KMS-11 (cell line): ENCODE measurements at regions not wholly inside any gene's neighbourhood (a gene's known extent, or its start where the extent isn't known, plus 50 kb on each side); places are given as distances from the start of the nearest gene placed in this dataset.
A peak's percentile ranks its signal among the peaks of the same experiment; 100 is the strongest.

ENCODE experiments used
- H2AFZ ChIP-seq: fragments of 200-600 bp; sonication (generic); 2 replicates; pipeline ENCODE4 v1.6.1; 2016; ENCODE audit warnings: antibody characterized with exemption, mixed run types, low read depth
- H3K27ac ChIP-seq: fragments of 200-600 bp; sonication (generic); 2 replicates; pipeline ENCODE4 v1.6.1; 2016; ENCODE audit warnings: mild to moderate bottlenecking, mixed run types
- H3K27me3 ChIP-seq: fragments of 200-600 bp; sonication (generic); 2 replicates; pipeline ENCODE4 v1.6.1; 2017; ENCODE audit warnings: mild to moderate bottlenecking, low read depth, mixed run types, moderate library complexity; ENCODE audit not compliant: insufficient read depth
- H3K36me3 ChIP-seq: fragments of 200-600 bp; sonication (generic); 2 replicates; pipeline ENCODE4 v1.6.1; 2017; ENCODE audit warnings: mild to moderate bottlenecking, mixed run types; ENCODE audit not compliant: insufficient read depth
- H3K4me1 ChIP-seq: fragments of 200-600 bp; sonication (generic); 2 replicates; pipeline ENCODE4 v1.6.1; 2016; ENCODE audit warnings: mild to moderate bottlenecking, low read depth, mixed run types; ENCODE audit not compliant: poor library complexity, severe bottlenecking
- H3K4me2 ChIP-seq: fragments of 200-600 bp; sonication (generic); 2 replicates; pipeline ENCODE4 v1.7.0; 2016; ENCODE audit warnings: mild to moderate bottlenecking, mixed run types
- H3K4me3 ChIP-seq: fragments of 200-600 bp; sonication (generic); IDR thresholded peaks from 2 replicates; pipeline ENCODE4 v1.6.1; 2017; ENCODE audit warnings: low read depth, low read length, mixed read lengths; ENCODE audit not compliant: insufficient read depth
- H3K79me2 ChIP-seq: fragments of 200-600 bp; sonication (generic); 2 replicates; pipeline ENCODE4 v1.6.1; 2016; ENCODE audit warnings: low read depth, mixed run types; ENCODE audit not compliant: insufficient read depth
- H3K9ac ChIP-seq: fragments of 200-600 bp; sonication (generic); 2 replicates; pipeline ENCODE4 v1.6.1; 2016; ENCODE audit warnings: mild to moderate bottlenecking, mixed run types
- H4K20me1 ChIP-seq: fragments of 200-600 bp; sonication (generic); 2 replicates; pipeline ENCODE4 v1.6.1; 2016; ENCODE audit warnings: mild to moderate bottlenecking, mixed run types; ENCODE audit not compliant: insufficient read depth
- TF ChIP-seq, protein P1 (sequence below): fragments of 200-600 bp; sonication (generic); conservative IDR thresholded peaks from 2 replicates; pipeline ENCODE4 v1.6.1; 2017; ENCODE audit warnings: low read depth, mild to moderate bottlenecking, antibody characterized with exemption, low read length, moderate library complexity, mixed read lengths

DNA sequence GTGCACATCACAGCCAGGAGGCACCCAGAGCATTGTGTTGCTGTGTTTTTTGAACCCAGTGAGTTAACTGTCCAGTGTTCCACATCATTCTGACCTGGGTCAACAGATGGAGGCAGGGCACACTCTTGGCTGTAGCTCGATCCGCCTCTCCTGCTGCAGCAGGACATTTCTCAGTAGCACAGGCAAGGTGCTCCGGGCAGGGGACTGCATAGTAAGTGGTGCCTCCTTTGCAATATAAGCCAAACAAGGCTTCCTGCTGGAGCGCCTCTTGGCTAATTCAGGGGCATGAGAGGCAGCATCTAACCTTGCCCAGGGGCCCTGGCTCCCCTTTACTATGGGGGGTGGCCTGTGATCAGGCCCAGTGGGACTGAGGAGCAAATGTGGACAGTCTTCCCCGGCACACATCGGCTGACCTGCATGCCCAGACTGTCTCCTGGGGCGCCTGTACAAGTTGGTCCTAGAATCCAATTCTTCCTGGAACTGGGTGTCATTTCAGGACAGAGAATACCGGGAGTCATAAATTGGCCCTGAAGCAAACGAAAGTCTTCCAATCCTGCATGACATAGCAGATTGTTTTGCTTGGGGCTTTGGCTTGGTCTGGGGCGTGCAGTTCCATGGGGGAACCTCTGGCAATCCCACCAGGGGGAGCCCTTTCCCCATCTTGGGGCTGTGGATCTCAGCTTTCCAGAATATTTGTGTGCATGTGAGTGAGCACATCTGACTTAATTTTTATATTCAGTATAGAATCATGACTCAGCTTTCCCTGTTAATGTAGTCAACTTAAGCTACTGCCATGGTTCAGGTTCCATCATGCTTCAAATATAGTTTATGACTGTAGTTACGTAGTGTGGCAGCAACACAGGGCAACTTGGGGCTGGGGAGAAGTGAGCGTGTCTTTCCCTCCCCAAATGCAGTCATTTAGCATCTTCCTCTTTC, 56.0 kb upstream of the DDR1 start:
- no peaks in the 10 kb centered on the region for H4K20me1 ChIP-seq
- no peak overlapping the region; the same call in 1 of the 2 replicates for H3K9ac ChIP-seq
- H3K27me3 ChIP-seq = no peaks in the 10 kb centered on the region
- H3K4me3 ChIP-seq = no peak overlapping the region
- peaks cover 6% of the 10 kb centered on the region for H3K4me1 ChIP-seq
- TF ChIP-seq, protein P1, sequence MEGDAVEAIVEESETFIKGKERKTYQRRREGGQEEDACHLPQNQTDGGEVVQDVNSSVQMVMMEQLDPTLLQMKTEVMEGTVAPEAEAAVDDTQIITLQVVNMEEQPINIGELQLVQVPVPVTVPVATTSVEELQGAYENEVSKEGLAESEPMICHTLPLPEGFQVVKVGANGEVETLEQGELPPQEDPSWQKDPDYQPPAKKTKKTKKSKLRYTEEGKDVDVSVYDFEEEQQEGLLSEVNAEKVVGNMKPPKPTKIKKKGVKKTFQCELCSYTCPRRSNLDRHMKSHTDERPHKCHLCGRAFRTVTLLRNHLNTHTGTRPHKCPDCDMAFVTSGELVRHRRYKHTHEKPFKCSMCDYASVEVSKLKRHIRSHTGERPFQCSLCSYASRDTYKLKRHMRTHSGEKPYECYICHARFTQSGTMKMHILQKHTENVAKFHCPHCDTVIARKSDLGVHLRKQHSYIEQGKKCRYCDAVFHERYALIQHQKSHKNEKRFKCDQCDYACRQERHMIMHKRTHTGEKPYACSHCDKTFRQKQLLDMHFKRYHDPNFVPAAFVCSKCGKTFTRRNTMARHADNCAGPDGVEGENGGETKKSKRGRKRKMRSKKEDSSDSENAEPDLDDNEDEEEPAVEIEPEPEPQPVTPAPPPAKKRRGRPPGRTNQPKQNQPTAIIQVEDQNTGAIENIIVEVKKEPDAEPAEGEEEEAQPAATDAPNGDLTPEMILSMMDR = peak; percentile 91
- no peaks in the 10 kb centered on the region for H3K36me3 ChIP-seq
- H3K79me2 ChIP-seq = no peaks in the 10 kb centered on the region
- H2AFZ ChIP-seq = peak overlapping the region; percentile 39; the same call in 1 of the 2 replicates
- H3K4me2 ChIP-seq = no peak overlapping the region
- H3K27ac ChIP-seq = no peak overlapping the region

DNA sequence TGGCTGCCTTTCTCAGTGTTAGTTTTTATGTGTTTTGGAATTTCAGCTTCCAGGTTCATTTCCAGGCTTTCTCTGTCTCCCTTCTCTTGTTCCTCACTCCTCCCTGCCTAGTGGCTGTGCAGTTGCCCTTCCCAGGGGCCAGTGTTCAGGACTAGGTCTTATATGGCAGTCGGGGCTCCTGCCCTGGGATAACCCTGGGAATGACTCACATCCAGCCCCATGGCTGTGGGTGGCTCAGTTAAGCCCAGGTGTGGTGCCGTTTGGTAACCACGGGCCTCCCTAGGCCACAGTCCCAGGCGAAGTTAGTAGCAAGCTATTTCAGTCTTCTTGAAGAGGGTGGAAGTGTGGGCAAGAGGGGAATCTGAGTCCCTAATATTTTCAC, 57.4 kb upstream of the DDR1 start:
- Histone ChIP-seq H3K4me1 (peaks cover 9% of the 10 kb centered on the region), H3K9ac (no peak overlapping the region), H3K27ac (no peak overlapping the region), H2AFZ (no peak overlapping the region), H3K4me3 (no peak overlapping the region), H3K4me2 (no peak overlapping the region), H4K20me1 (no peaks in the 10 kb centered on the region), H3K27me3 (no peaks in the 10 kb centered on the region), H3K79me2 (no peaks in the 10 kb centered on the region), H3K36me3 (no peaks in the 10 kb centered on the region)
- TF ChIP-seq, protein P1 = no peak

DNA sequence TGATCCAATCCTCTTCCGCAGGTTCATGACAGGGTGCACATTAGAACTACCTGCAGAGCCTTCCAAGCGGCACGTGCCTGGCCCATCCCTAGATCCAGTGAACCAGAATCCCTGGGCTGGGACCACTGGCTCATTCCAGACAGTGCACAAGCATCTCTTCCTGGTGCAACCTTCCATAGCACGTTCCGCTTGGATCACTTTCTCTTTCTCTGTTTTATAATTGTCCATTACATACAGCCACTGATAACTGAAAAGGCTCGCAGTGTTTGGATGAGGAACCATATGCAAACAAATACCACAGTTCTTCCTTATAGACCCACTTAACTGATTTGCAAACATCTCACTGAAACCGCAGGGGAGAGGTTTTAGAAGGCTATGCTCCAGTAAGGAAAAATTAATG, 59.6 kb upstream of the DDR1 start:
- Histone ChIP-seq H4K20me1 (no peaks in the 10 kb centered on the region), H2AFZ (no peak overlapping the region), H3K4me2 (no peak overlapping the region), H3K27me3 (no peaks in the 10 kb centered on the region), H3K9ac (no peak overlapping the region), H3K36me3 (no peaks in the 10 kb centered on the region), H3K4me3 (no peak overlapping the region), H3K79me2 (no peaks in the 10 kb centered on the region), H3K27ac (no peak overlapping the region), H3K4me1 (peaks cover 12% of the 10 kb centered on the region)
- TF ChIP-seq, protein P1 = no peak

DNA sequence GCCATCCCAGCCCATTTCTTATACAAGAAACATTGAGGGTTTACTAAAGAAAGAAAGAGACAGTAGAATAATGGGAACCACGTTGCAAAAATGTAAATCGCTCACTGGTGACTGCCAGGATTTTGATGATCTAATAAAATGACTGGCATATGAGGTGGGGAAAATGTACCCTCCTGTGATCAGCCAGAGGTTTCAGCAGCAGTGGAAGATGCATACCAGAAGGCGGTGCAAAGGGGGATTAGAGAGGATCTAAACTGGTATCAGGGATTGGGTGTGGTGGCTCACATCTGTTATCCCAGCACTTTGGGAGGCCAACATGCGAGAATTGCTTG, 60.8 kb upstream of the DDR1 start:
- Histone ChIP-seq H3K27ac (no peak overlapping the region), H3K27me3 (no peaks in the 10 kb centered on the region), H2AFZ (no peak overlapping the region), H3K79me2 (no peaks in the 10 kb centered on the region), H3K4me1 (peaks cover 11% of the 10 kb centered on the region), H3K4me2 (no peak overlapping the region), H3K9ac (no peak overlapping the region), H3K4me3 (no peak overlapping the region), H3K36me3 (no peaks in the 10 kb centered on the region), H4K20me1 (no peaks in the 10 kb centered on the region)
- TF ChIP-seq, protein P1 = no peak
